GM04503 (cell line): ENCODE measurements at regions not wholly inside any gene's neighbourhood (a gene's known extent, or its start where the extent isn't known, plus 50 kb on each side); places are given as distances from the start of the nearest gene placed in this dataset.

Source experiments
- DNase-seq: peaks from one replicate; pipeline ENCODE4 v3.0.0-alpha.2; 2012; ENCODE audit warnings: low read depth

DNA sequence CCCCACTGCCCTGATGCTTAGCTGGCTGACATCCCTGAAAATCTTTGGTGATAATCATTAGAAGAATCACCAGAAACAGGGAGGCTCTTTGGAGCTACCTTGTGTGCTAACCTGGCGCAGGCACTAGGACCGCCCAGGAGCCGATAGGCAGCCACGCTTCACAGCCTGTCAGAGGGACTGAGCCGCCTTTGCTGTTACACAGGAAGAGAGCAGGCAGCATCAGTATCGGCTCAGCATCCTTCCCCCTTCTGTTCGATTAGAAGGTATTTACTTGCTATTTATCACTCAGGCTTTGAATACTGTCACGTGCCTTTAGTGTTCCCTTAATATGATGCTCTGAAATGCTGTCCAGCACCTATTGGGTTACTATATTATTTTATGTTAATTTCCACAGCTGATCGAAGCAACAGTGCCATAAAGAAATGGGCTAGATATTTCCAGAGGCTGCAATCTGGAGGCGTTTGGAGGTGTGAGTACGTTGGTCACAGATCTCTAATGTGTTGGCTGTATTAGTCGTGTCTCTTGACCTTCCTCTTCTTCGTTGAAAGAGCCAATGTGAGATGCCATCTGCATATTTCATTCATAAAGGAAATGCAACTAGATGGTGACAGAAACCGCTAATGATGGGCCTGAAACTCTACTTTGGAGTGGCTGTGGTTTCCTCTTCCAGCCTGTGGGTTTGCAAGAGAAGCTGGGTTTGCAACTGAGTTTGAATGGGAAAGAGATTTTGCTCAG, 110.4 kb upstream of the RAB27B start:
- DNase-seq, result no peak

DNA sequence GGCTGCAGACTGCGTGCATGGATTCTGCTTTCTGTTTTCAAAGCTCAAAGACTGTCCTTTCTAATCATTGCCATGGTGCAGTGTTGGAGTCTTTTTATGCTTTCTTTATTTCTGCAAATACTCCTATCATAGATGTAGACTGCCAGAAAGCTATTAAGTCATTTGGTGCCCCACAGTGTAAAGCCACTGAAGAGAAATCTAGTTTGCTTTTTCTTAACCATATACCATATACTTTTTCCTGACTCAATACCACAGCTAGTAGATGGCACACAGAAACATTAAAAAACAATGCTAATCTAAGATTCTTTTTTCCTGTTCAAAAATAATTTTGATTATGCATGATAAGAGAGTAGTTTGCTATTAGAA, 109.9 kb upstream of the RAB27B start:
- no peak for DNase-seq

DNA sequence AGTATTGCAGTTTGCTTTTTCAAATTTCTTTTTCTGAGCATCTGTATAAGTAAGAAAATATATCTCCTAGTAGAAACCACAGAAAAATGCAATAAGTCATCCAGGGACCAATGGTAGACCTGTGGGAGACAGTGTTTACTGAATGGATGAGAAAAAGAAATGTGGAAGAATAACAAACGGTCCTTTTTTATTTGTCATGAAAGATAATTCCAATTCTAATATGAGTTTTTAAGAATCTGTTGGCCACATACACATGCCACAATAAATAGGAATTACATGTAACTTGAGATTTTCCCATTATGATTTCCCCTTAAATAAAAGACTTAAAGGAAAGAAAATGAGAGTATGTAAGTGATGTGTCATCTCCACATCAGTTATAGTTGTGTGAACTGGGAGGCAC, 107.7 kb upstream of the RAB27B start:
- DNase-seq, result no peak

DNA sequence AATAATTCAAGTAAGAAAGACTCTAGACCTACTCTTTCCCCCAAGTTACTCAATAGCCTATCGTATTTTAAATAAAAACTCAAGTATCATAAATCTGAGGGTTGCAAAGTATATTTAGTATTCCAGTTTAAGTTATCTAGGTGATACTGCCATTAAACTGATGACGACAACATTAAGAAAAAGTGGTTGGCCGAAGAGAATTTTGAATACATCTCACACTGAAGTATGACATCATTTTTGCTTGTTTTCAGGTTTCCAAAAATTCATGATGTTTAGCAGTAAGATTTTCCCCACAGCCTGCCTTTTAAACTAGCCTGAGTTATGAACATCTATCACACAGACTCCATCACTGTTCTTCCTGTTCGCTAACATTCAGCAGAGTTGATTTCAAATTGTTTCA, 102.1 kb upstream of the RAB27B start:
- DNase-seq, result no peak

DNA sequence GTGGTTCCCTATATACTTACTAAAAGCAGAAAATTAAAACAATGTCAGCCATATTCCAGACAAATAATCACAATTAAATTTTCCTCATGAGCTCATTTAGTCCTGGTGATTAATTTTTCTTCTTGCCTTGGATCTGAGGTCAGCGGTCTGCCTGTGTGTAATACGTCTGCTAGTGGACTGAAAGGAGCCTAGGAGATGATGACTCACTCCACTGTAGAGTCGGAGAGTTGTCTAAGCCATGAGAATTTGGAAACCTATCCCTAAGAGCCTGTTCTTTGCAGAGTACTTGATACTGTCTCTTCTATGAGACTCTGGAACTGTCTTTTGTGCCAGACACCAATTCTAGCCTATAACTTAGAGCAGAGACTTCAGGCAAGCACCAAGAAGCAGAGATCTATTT, 94.2 kb upstream of the RAB27B start:
- DNase-seq, result peak; percentile 72

DNA sequence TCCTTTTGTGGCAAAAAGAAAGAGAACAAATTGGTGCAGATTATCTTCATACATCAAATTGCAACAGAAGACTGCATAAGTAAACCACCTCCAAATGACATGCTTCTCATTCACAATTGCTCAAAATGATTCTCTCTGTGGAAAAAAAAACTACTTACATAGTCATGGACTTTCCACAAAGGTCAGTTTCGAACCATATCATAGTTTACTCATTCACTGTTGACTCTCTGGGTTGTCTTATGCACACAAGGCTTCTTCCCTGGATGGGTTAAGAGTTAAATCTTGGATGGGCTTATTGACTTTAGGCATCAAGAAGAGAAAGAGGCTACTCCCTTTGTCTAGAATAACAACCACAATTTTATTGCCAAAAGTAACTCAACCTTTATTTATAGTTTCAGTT, 91.3 kb upstream of the RAB27B start:
- DNase-seq, result no peak

DNA sequence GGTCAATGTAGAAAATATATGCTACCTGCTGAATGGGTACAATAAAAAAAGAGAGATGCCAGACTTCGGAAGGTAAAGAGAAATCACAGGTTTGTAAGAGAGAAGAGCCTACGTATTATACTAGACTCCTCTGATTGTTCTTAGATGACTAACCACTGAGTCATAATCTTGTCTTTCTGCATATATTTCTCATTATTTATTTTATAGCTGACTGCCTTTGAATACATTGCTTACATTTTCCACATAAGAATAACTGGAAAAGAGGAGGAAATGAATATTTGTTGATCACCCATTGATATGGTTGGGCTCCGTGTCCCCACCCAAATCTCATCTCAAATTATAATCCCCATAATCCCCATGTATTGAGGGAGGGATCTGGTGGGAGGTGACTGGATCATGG, 90.3 kb upstream of the RAB27B start:
- DNase-seq, result no peak

DNA sequence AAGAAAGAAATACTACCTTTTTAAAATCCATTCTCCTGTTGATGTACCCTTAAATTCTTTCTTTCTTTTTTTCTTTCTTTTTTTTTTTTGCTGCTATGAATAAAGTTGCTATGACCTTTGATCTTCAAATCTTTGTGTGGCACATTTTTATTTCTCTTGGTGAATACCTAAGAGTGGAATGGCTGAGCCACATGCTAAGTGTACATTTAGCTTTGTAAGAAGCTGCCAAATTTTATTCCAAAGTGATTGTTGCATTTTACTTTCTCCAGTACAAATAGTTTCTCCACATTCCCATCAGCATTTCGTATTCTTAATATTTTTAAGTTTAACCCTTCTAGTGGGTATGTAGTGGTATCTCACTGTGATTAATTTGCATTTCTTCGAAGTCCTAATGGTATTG, 88.8 kb upstream of the RAB27B start:
- DNase-seq, result no peak

DNA sequence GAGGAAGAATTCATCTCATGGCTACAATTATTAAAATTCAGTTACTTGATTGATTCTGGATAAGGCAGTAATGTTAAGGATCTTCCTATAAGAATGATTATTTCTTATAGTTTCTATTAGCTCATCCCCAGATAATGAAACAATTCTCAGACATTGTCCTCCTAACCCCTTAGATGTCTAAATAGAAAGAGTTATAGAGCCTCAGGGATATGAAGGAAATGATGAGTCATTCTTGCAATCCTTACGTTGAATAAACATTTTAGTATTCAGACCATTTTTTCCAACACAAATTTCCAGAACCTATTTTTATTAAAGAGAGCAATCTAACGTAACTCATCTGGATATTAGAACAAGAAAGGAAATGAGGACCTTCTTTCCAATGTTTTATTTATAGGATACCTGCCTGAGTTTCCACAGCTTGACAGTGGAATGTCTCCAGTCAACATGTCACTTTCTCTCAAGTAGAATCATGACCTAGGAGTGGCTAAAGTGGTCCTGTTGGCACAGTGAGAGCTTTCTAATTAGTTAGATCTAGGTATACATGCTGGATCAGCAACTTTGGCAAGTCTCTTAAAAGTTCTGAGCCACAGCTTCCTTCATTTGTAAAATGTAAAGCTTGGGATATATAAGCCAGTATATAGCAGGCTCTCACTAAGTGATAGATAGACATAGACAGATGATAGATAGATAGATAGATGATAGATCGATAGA, 88.0 kb upstream of the RAB27B start:
- no peak for DNase-seq

DNA sequence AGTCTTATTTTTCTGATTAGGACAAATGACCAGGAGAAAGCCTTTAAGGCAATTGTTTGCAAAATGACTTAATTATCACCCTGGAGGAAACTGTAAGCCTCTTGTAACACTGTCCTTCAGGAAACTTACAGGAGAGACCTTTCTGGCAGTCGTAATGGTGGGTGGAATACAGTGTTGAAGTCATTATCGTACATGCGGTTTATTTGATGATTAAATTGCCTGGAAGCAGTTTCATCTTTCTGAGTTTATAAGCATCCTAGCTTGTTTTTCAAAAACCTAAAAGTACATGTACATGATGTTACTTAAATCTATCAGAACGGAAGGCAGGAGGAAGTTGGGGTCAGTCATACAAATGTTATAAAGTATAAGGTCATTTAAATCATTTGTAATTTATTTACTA, 86.2 kb upstream of the RAB27B start:
- DNase-seq, result no peak

DNA sequence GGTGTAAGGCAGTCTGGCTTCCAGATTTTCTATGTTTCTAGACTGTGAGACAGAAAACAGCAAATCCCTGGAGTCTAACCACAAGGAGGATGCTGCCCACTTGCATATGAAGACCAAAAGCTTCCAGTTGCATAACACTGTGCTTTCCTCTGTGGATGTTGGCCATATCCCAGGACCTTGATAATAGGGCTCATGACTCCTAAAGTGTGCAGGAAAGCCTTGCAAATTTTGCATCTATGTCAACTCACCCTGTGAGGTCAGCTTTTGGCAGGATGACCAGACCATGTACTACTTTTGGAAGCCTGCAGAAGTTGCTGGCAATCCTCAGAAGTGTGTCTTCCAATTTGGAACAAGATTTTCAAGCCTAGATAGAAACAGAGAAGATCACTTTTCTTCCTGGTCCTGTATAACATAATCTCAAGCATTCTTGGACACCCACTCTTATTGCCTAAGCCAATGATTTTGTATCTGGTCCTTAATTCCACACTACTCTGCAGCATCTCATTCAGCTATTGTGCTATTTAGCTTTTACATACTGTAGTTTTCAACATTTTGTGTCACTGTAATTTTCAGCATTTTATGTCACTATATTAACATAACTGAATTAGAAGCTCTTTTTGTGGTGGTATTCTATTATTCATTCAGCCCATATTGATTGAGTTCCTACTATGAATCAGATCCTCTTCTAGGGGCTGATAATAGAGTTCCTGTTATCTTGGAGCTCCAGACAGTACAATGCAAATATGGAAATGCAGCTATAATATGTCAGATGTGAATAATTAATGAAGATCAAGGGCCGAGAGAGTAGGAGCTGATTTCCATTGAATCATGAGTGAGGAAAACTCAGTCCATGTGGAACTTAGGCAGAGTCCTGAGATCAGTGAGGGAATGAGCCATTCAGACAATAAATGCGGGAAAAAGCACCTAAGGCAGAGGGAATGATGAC, 85.3 kb upstream of the RAB27B start:
- peak; percentile 98 for DNase-seq

DNA sequence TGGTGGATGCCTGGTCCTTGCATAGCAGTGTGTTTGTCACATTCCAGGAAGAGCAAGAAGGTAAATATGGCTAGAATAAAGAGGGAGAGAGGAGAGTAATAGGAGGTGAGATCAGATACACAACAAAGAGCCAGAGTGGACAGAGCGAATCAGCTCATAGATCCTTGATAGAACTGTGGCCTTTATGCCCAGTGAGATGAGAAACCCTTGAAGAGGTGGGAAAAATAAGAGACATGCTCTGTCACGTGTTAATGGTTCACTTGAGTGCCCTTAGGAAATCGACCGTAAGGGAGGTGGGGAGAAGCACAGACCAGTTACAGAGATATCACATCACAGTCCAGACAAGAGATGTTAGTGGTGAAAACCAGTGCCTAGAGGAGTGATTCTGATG, 84.7 kb upstream of the RAB27B start:
- DNase-seq, result no peak

DNA sequence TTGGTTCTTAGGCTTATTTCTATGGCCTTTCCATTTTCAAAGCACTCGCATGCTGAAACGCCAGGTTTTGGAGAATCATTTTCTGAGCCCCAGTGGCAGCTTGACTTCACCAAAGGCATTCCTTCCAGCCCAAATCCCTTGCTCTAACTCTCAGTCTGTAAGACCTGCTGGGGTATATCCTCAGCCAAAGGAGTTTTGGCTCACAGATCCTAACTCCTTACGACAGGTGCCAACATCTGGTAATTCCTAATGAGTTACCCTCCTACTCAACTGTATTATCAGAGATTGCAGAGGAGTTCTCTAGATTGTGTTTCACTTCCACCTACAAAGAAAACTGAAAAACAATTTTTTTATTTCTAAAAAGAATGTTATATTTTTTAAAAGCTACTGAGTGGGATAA, 79.0 kb upstream of the RAB27B start:
- DNase-seq, result no peak

DNA sequence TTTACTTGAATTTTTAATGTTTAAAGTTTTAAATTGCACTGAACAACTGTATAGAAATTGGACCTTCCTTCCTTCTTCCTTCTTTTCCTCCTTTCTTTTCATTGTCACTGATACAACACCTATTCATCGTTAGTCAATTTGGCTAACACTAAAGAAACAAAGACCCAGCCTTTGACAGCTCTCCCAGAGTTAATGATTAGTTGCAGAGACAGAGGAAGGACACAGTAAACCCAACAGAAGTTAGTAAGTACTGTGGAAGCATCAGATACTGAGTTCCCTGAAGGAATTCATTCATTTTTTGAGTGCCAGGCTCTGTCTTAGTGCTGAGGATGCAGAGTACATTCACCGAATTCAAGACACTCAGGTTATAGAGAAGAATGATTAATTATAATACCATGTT, 77.9 kb upstream of the RAB27B start:
- no peak for DNase-seq

DNA sequence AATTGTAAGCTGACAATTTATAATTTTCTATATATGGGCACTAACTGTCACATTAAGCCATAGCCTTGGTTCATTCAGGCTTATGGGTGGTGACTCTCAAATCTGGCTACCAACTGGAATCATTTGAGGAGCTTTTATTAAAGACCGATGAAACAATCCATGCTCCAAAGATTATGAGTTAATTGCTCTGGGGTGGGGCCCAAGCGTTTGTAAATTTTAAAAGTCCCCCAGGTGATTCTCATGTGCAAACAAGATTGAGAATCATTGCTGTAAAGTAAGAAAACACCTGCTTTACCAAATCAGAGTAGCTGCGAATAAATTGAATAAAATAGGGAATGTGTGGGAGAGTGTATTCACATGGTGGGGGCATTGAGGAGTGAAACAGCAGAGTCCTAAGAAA, 76.1 kb upstream of the RAB27B start:
- DNase-seq, result no peak

DNA sequence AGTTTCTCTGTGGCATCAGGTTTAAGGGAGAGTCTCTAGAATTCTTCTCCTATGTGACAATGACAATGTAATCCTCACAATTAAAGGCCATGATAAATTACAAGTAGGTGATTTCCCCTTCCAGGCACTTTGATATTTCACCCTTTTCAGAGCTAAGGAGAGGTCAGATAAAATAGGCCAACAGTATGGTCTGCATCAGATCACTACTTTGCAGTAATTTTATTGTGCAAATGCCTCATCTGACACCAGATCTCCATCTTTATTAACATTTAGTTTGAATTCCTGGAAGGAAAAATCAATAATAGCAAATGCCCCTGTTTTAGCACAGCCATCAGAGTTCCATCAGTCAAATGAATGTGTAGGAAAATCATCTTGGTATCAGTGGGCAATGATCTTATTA, 72.8 kb upstream of the RAB27B start:
- DNase-seq, result no peak

DNA sequence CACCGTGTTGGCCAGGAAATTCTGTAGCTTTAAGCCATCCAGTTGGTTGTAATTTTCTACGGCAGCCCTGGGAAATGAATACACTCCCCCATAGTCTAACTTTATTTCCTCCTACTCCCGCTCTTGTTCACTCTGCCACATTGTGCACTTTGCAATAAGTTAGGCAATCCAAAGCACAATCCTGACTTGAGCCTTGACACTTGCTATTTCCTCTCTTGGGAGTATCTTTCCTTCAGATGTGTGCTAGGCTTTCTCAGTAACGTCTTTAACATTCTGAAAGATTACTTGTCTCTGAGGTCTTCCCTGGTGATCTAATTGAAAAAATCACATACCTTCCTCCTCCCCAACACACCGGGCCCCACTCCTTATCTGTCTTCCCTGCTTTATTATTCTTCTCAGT, 65.9 kb upstream of the RAB27B start:
- DNase-seq, result no peak

DNA sequence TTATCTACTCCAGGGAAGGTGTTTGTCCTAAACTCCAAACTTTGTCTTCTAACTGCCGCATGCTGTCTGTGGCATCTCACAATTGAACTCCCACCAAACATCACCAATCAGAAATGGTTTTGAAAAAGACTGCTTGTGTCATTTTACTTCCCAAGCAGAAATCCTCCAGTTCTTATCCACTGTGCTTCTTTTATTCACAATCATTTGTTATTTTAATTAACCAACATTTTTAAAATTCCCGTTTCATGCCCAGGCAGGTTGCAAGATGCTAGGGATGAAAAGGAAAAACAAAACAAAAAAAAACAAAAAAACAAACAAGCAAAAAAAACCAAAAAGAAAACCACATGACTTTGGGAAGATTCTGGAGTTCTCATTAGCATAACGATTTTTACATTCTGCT, 63.5 kb upstream of the RAB27B start:
- DNase-seq, result no peak

DNA sequence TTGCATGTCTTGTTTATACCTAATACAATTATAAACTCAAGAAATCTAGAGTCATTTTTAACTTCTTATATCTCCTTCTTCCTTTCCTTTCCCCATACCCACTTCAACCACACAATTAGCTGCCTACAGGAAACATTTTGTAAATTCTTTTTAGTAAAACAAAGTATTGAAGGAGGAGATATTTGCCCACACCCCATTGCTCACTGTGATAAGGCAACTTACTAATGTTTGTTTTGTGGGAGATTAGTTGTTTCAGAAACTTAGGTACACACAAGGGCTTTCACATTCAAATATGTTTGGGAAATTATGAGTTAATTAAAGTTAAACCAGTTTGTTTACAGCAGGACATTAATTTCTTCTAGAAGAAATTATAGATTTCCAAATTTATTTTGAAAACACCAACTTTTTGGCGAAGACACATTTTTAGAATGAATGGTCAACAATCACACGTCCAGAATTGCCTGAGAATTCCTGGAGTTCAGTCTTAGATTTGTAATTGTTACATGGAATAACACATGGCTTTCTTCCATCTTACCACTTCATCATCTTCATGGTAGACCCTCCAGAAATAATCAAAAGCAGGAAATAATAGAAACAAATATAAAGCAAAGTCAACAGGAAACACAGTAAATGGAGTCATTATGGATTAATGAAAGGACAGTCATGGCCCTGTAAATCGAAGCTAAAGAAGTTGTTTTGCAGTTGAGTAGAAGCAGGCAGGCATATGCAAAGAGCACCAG, 62.5 kb upstream of the RAB27B start:
- DNase-seq, result no peak

DNA sequence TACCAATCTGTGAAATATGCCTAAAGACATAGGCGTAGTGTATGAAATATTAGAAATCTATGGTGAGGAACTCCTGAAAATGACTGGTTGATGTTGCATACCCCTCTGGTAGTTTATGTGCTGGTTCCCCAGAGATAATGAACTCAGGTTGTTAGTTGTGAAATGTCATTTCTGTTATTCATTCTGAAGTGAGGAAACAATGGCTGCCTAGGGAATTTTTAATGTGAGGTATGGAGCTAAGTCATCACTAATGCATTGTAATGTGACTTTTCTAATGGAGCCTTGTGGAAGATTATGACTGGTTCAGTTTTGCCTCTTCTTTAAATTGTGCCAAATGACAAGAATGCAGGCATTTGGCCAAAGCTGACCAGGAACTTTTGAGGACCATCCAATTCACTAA, 61.6 kb upstream of the RAB27B start:
- DNase-seq, result no peak

DNA sequence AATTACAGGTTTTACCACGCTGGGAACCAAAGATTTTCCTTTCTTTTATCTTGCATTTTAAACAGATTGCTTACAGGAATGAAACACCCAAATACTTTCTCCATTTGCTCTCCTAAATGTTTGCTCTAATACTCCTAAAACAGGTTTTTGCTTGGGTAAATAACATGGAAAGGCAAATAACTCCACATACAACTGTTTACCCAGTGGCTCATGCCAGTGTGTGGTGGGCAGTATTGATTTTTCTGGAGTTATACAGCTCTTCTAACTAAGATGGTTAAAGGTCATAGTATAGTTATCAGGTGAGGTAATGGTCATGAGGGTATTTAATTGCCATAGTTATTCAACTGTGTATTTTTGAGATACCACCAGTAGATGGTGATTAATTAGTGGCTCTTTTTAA, 61.2 kb upstream of the RAB27B start:
- DNase-seq, result no peak
